HCT116 (cell line): ENCODE measurements at regions not wholly inside any gene's neighbourhood (a gene's known extent, or its start where the extent isn't known, plus 50 kb on each side); places are given as distances from the start of the nearest gene placed in this dataset.

ENCODE experiments used
- ATAC-seq: fragments of 200-7000 bp; cut with Tn5 transposase; 2 replicates; pipeline ENCODE4 v1.9.1; 2020; ENCODE audit warnings: mild to moderate bottlenecking, moderate library complexity
- BruUV-seq: library from RNA; stranded (reverse); fragments of 400-500 nt; replicated peaks from 2 replicates; lab custom pipeline; 2021; lab: Mats Ljungman, UMichigan
- CTCF ChIA-PET: fragments of 300-600 bp; sonication (Branson Sonifier 250); formaldehyde crosslinking; loops from one replicate; lab custom pipeline; 2021; ENCODE audit warnings: antibody characterized with exemption; lab: Charles Lee
- POLR2A ChIA-PET: fragments of 300-600, 350-600 bp; sonication (Branson Sonifier 250); formaldehyde crosslinking; loops from one replicate; lab custom pipeline; 2021; ENCODE audit warnings: antibody characterized with exemption; lab: Charles Lee
- RAD21 ChIA-PET, 2 experiments: fragments of 300-600 bp; sonication (Branson Sonifier 250); formaldehyde crosslinking; loops; one replicate each; lab custom pipeline; 2023; ENCODE audit warnings: low total read pairs in 2 of 2; ENCODE audit not compliant: uncharacterized antibody in 2 of 2, unreplicated experiment in 2 of 2, low non-redundant PET in 1 of 2; lab: Charles Lee
- DNase-seq: peaks from one replicate; pipeline ENCODE4 v3.0.0-alpha.2; 2010; ENCODE audit warnings: low read depth, low spot score
- H2AFZ ChIP-seq: fragments of 200-600 bp; shearing (Covaris generic), sonication (generic); 2 replicates; pipeline ENCODE4 v1.6.1; 2017; ENCODE audit warnings: low read depth, mixed run types, mixed read lengths, antibody characterized with exemption, low read length; ENCODE audit not compliant: poor library complexity, severe bottlenecking
- H3K27ac ChIP-seq: 2 replicates; pipeline ENCODE4 v1.5.1; 2012; ENCODE audit warnings: low read depth, low read length
- H3K27me3 ChIP-seq: fragments of 200-600 bp; sonication (generic); 2 replicates; pipeline ENCODE4 v1.6.1; 2016; ENCODE audit warnings: mixed run types, low read length, mixed read lengths; ENCODE audit not compliant: insufficient read depth
- H3K36me3 ChIP-seq, 2 experiments: fragments of 200-500 bp in 1 of 2; fragments of 200-600 bp in 1 of 2; sonication (Bioruptor generic) in 1 of 2; sonication (generic) in 1 of 2; 2 replicates each; pipeline versions ENCODE4 v1.5.1 to v1.6.1; 2014 to 2016; ENCODE audit warnings: low read length in 2 of 2, inconsistent platforms in 1 of 2, mixed read lengths in 1 of 2, mixed run types in 1 of 2; ENCODE audit not compliant: insufficient read depth in 2 of 2, control insufficient read depth in 1 of 2
- H3K4me1 ChIP-seq, 2 experiments: fragments of 200-600 bp in 1 of 2; sonication (generic) in 1 of 2; 2 replicates each; pipeline versions ENCODE4 v1.5.1 to v1.6.1; 2012 to 2017; ENCODE audit warnings: low read length in 2 of 2, inconsistent platforms in 1 of 2, mild to moderate bottlenecking in 1 of 2, mixed read lengths in 1 of 2, mixed run types in 1 of 2, moderate library complexity in 1 of 2; ENCODE audit not compliant: insufficient read depth in 2 of 2, control insufficient read depth in 1 of 2
- H3K4me2 ChIP-seq: fragments of 200-600 bp; sonication (generic); 2 replicates; pipeline ENCODE4 v1.6.1; 2017; ENCODE audit warnings: mixed run types, low read length, mixed read lengths
- H3K4me3 ChIP-seq, 2 experiments: fragments of 200-600 bp in 1 of 2; sonication (generic) in 1 of 2; replicated peaks in 1 of 2; 2 replicates each; pipeline ENCODE4 v1.5.1; 2011 to 2016; ENCODE audit warnings: low read length in 2 of 2, control low read depth in 1 of 2, low read depth in 1 of 2, mild to moderate bottlenecking in 1 of 2, mixed read lengths in 1 of 2, mixed run types in 1 of 2
- H3K79me2 ChIP-seq: fragments of 200-600 bp; sonication (generic); 2 replicates; pipeline ENCODE4 v1.6.1; 2017; ENCODE audit warnings: mild to moderate bottlenecking, mixed run types, low read length, moderate library complexity, mixed read lengths; ENCODE audit not compliant: insufficient read depth
- H3K9ac ChIP-seq: fragments of 200-600 bp; sonication (generic); 2 replicates; pipeline ENCODE4 v1.6.1; 2016; ENCODE audit warnings: low read length, mixed read lengths
- H3K9me2 ChIP-seq: fragments of 200-600 bp; sonication (generic), shearing (Covaris generic); 2 replicates; pipeline ENCODE4 v1.6.1; 2017; ENCODE audit warnings: mixed run types, mild to moderate bottlenecking, moderate library complexity; ENCODE audit not compliant: insufficient read depth
- H3K9me3 ChIP-seq, 2 experiments: fragments of 200-500 bp in 1 of 2; fragments of 200-600 bp in 1 of 2; sonication (Bioruptor generic) in 1 of 2; sonication (generic) in 1 of 2; 2 replicates each; pipeline ENCODE4 v1.6.1; 2014 to 2017; ENCODE audit warnings: low read length in 2 of 2, mixed read lengths in 2 of 2, inconsistent platforms in 1 of 2, low read depth in 1 of 2, mild to moderate bottlenecking in 1 of 2, mixed run types in 1 of 2, moderate library complexity in 1 of 2; ENCODE audit not compliant: control insufficient read depth in 1 of 2, insufficient read depth in 1 of 2
- H4K20me1 ChIP-seq: fragments of 200-600 bp; sonication (generic), shearing (Covaris generic); 2 replicates; pipeline ENCODE4 v1.6.1; 2017; ENCODE audit warnings: mixed run types, mild to moderate bottlenecking, moderate library complexity; ENCODE audit not compliant: insufficient read depth
- CBX3 ChIP-seq: IDR thresholded peaks from 2 replicates; pipeline ENCODE4 v1.6.1; 2012; ENCODE audit warnings: low read depth
- EZH2phosphoT487 ChIP-seq: fragments of 200-600 bp; IDR thresholded peaks from 2 replicates; pipeline ENCODE4 v1.6.1; 2018; ENCODE audit warnings: antibody characterized with exemption, borderline replicate concordance
- POLR2A ChIP-seq: IDR thresholded peaks from 2 replicates; pipeline ENCODE4 v1.7.0; 2011; ENCODE audit warnings: borderline replicate concordance; ENCODE audit not compliant: insufficient read depth, insufficient read length; ENCODE audit errors: extremely low read depth
- RAD21 ChIP-seq: IDR thresholded peaks from 2 replicates; pipeline ENCODE4 v1.6.1; 2012; ENCODE audit warnings: low read depth, mild to moderate bottlenecking
- SIN3A ChIP-seq: IDR thresholded peaks from 2 replicates; pipeline ENCODE4 v1.6.1; 2012; ENCODE audit warnings: low read depth
- SRF ChIP-seq: IDR thresholded peaks from 2 replicates; pipeline ENCODE4 v1.6.1; 2012; ENCODE audit warnings: low read depth
- YY1 ChIP-seq: IDR thresholded peaks from 2 replicates; pipeline ENCODE4 v1.6.1; 2011; ENCODE audit warnings: low read length, low read depth, moderate library complexity, mild to moderate bottlenecking; ENCODE audit not compliant: insufficient replicate concordance; ENCODE audit errors: extremely low read depth
- ZNF274 ChIP-seq: fragments of 200-500 bp; sonication (Bioruptor generic); IDR thresholded peaks from 2 replicates; pipeline ENCODE4 v1.6.1; 2014; ENCODE audit warnings: mild to moderate bottlenecking, low read depth, low read length, inconsistent platforms
- intact Hi-C: fragments of 100-400 bp; cut with micrococcal nuclease; formaldehyde crosslinking; loops from 2 replicates; pipeline ENCODE4 v1.10.0; 2022
- TF ChIP-seq, protein P1 (sequence below): IDR thresholded peaks from 2 replicates; pipeline ENCODE4 v1.6.1; 2012
- TF ChIP-seq, protein P2 (sequence below), 3 experiments: fragments of 200-600 bp in 1 of 3; sonication (generic) in 1 of 3; IDR thresholded peaks in 2 of 3; conservative IDR thresholded peaks in 1 of 3; 2 replicates each; pipeline ENCODE4 v1.5.1; 2012 to 2017; ENCODE audit warnings: low read depth in 2 of 3, low read length in 2 of 3, antibody characterized with exemption in 1 of 3, borderline replicate concordance in 1 of 3, control low read depth in 1 of 3, mild to moderate bottlenecking in 1 of 3, mixed read lengths in 1 of 3, mixed run types in 1 of 3, moderate library complexity in 1 of 3; ENCODE audit not compliant: insufficient read depth in 1 of 3

- intact Hi-C loops: no loop called here
- H3K79me2 ChIP-seq: no peaks in the 10 kb centered on the region
- no peak overlapping the region for H3K9ac ChIP-seq
- DNase-seq: no peak
- POLR2A ChIA-PET: no interaction called here
- no peaks in the 10 kb centered on the region for H3K9me3 ChIP-seq
- no peak overlapping the region for H2AFZ ChIP-seq
- no peaks in the 10 kb centered on the region for H3K9me2 ChIP-seq
- H3K4me3 ChIP-seq: no peak overlapping the region
- ATAC-seq: no peak
- TF ChIP-seq YY1 (no peak), EZH2phosphoT487 (no peak), ZNF274 (no peak), RAD21 (no peak), SRF (no peak), POLR2A (no peak), CBX3 (no peak), SIN3A (no peak)
- TF ChIP-seq, protein P1, sequence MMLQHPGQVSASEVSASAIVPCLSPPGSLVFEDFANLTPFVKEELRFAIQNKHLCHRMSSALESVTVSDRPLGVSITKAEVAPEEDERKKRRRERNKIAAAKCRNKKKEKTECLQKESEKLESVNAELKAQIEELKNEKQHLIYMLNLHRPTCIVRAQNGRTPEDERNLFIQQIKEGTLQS: no peak
- TF ChIP-seq, protein P2, sequence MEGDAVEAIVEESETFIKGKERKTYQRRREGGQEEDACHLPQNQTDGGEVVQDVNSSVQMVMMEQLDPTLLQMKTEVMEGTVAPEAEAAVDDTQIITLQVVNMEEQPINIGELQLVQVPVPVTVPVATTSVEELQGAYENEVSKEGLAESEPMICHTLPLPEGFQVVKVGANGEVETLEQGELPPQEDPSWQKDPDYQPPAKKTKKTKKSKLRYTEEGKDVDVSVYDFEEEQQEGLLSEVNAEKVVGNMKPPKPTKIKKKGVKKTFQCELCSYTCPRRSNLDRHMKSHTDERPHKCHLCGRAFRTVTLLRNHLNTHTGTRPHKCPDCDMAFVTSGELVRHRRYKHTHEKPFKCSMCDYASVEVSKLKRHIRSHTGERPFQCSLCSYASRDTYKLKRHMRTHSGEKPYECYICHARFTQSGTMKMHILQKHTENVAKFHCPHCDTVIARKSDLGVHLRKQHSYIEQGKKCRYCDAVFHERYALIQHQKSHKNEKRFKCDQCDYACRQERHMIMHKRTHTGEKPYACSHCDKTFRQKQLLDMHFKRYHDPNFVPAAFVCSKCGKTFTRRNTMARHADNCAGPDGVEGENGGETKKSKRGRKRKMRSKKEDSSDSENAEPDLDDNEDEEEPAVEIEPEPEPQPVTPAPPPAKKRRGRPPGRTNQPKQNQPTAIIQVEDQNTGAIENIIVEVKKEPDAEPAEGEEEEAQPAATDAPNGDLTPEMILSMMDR (IDR thresholded peaks at IDR 0.05 in 2 of 3, conservative IDR thresholded peaks at IDR 0.05 in 1 of 3; ENCODE audit: borderline replicate concordance in 1 of 3, insufficient read depth in 1 of 3, low read depth in 2 of 3, low read length in 2 of 3): no peak
- RAD21 ChIA-PET: no interaction called here
- no peaks in the 10 kb centered on the region for H3K36me3 ChIP-seq
- H3K4me2 ChIP-seq: no peak overlapping the region
- CTCF ChIA-PET: no interaction called here
- H4K20me1 ChIP-seq: no peaks in the 10 kb centered on the region
- BruUV-seq: no TSS peak
- H3K27ac ChIP-seq: no peak overlapping the region
- peaks cover 34% of the 10 kb centered on the region for H3K27me3 ChIP-seq
- H3K4me1 ChIP-seq: no peaks in the 10 kb centered on the region
Observed at GRCh38 chr17:45690625-45691275, 93.4 kb upstream of the CRHR1 start.
